T-helper 2 cell (primary cell): ENCODE measurements at regions not wholly inside any gene's neighbourhood (a gene's known extent, or its start where the extent isn't known, plus 50 kb on each side); places are given as distances from the start of the nearest gene placed in this dataset.
"Not testable (repeated sequence)": the region's sequence is repeated elsewhere in the genome, so short reads cannot be mapped to it uniquely, and the experiment has no call there.

ENCODE experiments used
- DNase-seq, 5 experiments: peaks; one replicate each; pipeline versions ENCODE4 v3.0.0 to v3.0.0-alpha.2; 2012 to 2022

DNA sequence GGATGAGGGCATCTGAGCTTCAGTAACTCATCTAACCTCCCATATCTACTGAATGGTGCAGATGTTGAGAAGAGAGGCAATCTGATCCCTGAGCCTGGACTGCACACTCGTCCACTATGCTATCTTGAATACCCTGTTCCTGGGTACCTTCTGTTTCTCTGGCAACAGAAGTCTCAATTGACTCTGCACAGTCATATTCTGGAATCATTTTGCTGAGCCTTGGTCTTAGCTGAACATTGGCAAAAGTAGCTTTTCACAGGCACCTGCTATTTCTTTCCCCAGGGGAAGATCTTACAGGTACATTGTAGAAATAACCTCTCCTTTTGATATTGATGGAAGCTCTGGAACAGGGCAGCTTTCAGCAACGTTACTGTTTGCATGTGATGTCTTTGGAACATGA lies 161.5 kb upstream of the GPR101 start:
- DNase-seq = no peak

DNA sequence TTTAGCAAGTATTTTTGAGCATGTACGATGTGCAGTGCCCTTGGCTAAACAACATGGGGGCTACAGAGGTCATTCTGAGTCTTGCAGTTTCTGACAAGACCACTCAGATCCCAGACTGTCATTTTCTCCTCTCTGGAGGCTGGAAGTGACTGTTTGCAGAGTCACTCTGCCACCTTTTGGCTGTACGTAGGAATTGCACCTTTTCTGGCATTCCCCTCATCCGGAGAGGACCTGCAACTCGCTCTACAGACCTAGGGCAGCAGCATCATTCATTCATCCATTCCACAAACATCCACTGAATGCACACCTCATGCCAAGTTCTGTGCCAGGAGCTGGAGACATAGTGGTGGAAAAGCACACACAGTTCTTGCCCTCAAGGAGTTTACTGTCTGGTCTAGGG lies 160.4 kb upstream of the GPR101 start:
- DNase-seq = peak in 2 of 5 experiments; percentile 2 to 24

GRCh38 chrX:137187540-137187939 lies 153.7 kb upstream of the GPR101 start:
- DNase-seq = no peak

- no peak for DNase-seq
Measured at GRCh38 chrX:137178392-137178791, 144.6 kb upstream of the GPR101 start.

- DNase-seq = no peak
Measured at GRCh38 chrX:137172317-137172948, 138.6 kb upstream of the GPR101 start.

DNA sequence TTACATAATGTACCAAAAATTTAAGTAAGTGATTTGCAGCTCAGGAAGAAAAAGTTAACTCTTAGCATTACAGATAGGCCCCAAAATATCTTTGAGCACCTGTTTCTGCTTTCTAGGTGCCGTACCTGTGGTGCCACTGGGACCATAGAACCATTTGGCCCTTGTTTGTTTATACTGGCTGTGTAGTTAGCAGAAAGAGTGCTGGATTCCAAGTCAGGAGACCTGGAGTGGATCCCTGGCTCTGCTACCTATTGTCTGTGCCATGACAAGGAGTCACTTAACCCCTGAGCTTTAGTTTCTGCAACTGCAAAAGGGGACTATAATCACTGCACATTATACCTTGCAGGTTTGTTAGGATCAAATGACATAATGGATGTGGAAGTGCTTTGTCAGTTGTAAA lies 137.8 kb upstream of the GPR101 start:
- no peak for DNase-seq

DNA sequence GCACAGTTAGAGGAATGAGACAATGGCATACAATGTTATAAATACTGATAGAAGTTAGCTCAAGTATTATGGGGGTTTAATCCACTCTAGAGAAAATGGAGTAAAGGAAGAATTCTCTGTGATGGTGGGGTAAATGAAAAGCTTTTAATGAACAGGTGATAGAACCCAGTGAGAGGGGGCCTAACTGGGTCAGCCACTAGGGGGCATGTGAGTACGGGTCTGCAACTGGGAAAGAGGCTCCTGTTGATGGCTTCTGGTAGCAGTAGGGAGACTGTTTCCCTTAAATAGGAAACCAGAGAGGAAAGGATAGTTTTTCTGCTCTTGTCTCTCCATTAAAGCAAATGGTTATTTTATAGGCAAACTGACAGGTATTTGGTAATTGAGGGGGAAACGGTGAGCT lies 132.8 kb upstream of the GPR101 start:
- DNase-seq = peak in 1 of 5 experiments; percentile 8

DNA sequence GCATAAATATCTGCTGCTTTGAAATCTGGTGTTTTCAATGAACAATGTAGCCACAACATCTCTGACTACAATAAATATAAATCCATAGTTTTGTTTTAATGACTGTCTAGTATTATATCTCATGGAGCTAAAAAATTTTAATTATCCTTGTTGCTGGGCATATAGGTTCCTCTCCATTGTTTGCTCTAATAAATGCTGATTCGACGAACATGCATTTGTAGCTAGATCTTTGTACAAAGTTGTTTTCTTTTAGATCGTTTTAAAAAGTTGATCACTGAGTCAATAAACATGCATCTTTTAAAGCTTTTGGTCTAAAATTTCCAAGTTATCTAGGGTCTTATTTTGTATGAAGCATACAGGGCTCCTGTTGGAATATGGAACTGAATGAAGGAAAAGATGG lies 130.5 kb upstream of the GPR101 start:
- DNase-seq = no peak

DNA sequence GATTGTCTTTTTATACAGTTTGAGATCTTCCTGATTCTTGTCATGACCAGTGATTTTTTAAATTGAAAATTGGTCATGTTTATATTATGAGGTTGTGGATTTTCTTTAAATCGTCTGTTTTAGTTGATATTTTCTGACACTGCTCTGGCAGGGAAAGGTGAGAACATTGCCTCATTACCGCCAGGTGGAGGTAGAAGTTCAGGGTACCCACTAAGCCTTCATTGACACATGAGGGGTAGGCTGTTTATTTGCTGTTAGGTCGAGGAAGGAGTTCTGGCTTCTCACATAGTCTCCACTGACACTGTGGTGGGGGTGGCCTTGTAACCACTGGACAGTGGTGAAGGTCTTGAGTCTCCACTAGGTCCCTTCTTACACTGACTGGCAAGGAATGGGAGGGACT lies 117.6 kb upstream of the GPR101 start:
- no peak for DNase-seq

DNA sequence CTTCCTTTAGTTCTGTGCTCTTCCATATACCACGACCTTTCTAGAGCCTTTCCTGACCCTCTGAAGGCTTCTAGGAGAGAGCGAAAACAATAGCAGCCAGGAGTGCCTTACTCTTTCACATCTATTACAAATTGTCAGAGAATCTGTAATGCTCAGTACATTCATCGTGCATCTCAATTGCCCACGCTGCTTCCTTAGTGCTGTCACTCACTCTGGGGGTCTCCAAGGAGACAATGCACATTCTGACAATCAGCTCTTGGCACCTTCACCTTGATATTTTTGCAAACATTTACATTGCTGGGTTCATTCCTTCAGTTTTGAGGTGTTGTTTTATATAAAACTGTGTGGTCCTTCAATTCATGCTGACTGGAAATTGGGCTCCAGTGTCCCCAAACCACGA lies 110.1 kb upstream of the GPR101 start:
- DNase-seq = no peak

GRCh38 chrX:137122651-137123050 lies 88.9 kb upstream of the GPR101 start:
- not testable (repeated sequence) for DNase-seq

GRCh38 chrX:137119049-137119448 lies 85.3 kb upstream of the GPR101 start:
- no peak for DNase-seq

DNA sequence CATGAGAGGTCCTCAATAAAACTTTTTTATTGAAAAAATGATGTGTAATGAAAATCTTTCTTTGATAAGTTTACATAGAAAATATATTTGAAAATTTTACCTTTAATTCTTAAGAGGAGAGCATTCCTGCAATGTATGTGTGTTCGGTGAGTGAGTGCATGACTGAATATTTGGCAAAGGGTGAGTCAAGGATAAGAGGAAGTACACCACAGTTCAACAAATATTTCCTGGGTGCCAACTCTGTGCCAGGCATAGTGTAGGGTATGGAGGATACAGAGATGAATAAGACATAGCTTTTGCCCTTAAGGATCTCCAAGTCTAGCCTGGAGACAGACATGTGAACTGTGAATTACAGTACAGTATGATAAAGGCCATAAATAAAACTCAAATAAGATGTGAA lies 84.7 kb upstream of the GPR101 start:
- DNase-seq = no peak

DNA sequence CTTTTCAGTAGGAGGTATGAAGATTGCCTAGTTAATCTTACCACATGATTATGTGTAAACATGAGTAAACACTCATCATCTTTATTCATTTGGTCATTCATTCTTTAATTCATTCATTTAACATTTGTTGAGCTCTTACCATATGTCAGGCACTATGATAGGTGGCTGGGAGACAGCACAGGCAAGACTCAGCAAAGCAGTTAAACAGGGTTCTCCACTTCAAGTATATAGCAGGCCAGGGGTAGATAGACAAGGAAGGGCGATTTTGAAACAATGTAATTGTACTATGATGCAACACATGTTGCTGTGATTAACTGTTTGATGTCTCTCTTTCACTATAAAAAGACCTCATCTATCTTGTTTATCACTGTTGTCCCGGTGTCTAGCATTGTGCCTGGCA lies 84.3 kb upstream of the GPR101 start:
- DNase-seq = no peak

DNA sequence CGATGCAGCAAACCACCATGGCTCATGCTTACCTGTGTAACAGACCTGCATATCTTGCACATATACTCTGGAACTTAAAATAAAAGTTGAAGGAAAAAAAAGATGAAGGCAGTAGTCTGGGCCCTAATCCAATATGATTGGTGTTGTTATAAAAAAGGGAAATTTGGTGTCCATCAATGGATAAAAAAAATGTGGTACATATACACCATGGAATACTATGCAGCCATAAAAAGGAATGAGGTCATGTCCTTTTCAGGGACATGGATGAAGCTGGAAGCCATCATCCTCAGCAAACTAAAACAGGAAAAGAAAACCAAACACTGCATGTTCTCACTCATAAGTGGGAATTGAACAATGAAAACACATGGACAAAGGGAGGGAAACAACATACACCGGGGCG lies 74.1 kb upstream of the GPR101 start:
- DNase-seq = not testable (repeated sequence)

DNA sequence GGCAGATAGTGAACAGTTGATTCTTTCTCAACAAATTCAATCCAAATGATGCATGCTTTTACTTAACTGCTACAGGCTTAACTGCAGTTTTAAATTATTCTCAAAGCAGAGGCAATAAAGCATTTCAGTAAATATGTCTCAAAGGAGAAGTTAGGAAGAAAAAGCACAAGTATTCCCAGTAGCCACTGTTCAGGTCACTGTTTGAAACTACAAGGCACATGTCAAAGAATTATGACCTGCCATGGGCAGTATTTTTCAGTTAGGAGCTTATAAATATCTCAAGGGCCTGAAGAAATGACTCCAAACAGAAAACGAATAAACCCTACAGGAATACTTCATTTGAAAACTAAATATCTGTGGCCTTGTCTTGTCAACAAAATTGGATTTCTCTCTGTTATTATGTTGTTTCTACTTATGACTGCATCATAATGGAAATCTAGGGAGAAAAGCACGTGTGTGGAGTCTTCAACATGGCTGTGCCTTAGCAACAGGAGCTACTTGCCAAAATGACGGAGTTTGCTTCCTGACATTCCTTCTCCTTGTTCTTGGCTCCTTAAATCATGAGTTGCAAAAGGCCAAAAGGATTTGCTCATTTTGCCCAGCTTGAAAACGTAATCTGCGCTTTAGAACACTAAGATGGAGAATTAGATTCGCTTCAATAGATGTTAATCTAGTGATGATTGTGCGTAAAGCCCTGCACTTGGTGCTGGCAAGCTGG lies 67.6 kb upstream of the GPR101 start:
- no peak for DNase-seq
